Cardiac muscle cell (in vitro differentiated cells and primary cell): ENCODE measurements at regions not wholly inside any gene's neighbourhood (a gene's known extent, or its start where the extent isn't known, plus 50 kb on each side); places are given as distances from the start of the nearest gene placed in this dataset.

Source experiments
- DNase-seq, 2 donors: peaks; one replicate each; pipeline versions ENCODE4 v3.0.0 to v3.0.0-alpha.2; 2010 to 2017; ENCODE audit warnings: low read depth in 1 of 2, low spot score in 1 of 2
- H3K27ac ChIP-seq: fragments of 200-600 bp; sonication (generic); 2 replicates; pipeline ENCODE4 v1.5.1; 2016
- H3K27me3 ChIP-seq: fragments of 200-600 bp; sonication (generic); 2 replicates; pipeline ENCODE4 v1.6.0; 2016; ENCODE audit warnings: control low read depth
- H3K36me3 ChIP-seq: fragments of 200-600 bp; sonication (generic); 2 replicates; pipeline ENCODE4 v1.5.1; 2016; ENCODE audit warnings: control low read depth
- H3K4me1 ChIP-seq: fragments of 200-600 bp; sonication (generic); 2 replicates; pipeline ENCODE4 v1.8.1; 2017; ENCODE audit warnings: low read depth, mild to moderate bottlenecking, mixed run types
- H3K4me3 ChIP-seq: fragments of 200-600 bp; sonication (generic); 2 replicates; pipeline ENCODE4 v1.5.1; 2016; ENCODE audit warnings: mild to moderate bottlenecking
- H3K9me3 ChIP-seq: fragments of 200-600 bp; sonication (generic); 2 replicates; pipeline ENCODE4 v1.5.1; 2017; ENCODE audit warnings: low read depth, mild to moderate bottlenecking, control low read depth
- TF ChIP-seq, protein P1 (sequence below): IDR thresholded peaks from 2 replicates; pipeline ENCODE4 v1.5.1; 2012; ENCODE audit warnings: low read depth, mild to moderate bottlenecking, low read length

DNA sequence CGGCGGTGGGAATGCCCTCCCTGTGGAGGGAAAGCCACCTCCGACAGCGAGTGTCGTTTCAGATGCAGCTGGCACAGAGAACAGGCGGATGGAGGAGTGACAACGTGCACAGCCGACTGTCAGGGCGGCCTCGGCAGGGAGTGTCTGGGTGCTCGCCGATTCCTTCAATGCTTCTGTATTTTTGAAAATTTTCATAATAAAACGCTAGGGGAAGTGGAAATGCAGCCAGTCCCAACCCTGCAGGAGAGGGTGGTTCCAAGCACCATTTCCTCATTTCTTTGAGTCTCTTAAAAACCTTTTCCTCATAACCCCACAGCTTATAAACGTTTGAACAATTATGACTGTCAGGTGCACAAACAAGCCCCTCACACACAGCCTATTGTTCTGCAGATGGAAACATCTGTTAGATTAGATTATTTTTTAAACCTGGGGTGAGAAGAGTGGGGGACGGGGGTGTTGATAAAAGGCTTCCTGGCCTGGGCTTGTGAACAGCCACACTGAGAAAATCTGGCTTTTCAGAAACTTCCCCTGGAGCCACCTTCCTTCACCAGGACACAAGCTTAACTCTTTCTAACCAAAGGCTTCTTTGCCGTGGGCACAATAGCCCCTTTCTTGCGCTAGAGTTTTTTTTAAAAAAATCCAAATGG, 228.9 kb downstream of the ANKRD60 start:
- no peaks in the 10 kb centered on the region for H3K9me3 ChIP-seq
- H3K27me3 ChIP-seq, result peaks cover 29% of the 10 kb centered on the region
- no peaks in the 10 kb centered on the region for H3K36me3 ChIP-seq
- no peak overlapping the region for H3K4me3 ChIP-seq
- no peaks in the 10 kb centered on the region for H3K4me1 ChIP-seq
- DNase-seq, result peak in 1 of 2 donors; percentile 3
- H3K27ac ChIP-seq, result no peak overlapping the region
- TF ChIP-seq, protein P1, sequence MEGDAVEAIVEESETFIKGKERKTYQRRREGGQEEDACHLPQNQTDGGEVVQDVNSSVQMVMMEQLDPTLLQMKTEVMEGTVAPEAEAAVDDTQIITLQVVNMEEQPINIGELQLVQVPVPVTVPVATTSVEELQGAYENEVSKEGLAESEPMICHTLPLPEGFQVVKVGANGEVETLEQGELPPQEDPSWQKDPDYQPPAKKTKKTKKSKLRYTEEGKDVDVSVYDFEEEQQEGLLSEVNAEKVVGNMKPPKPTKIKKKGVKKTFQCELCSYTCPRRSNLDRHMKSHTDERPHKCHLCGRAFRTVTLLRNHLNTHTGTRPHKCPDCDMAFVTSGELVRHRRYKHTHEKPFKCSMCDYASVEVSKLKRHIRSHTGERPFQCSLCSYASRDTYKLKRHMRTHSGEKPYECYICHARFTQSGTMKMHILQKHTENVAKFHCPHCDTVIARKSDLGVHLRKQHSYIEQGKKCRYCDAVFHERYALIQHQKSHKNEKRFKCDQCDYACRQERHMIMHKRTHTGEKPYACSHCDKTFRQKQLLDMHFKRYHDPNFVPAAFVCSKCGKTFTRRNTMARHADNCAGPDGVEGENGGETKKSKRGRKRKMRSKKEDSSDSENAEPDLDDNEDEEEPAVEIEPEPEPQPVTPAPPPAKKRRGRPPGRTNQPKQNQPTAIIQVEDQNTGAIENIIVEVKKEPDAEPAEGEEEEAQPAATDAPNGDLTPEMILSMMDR, result no peak

DNA sequence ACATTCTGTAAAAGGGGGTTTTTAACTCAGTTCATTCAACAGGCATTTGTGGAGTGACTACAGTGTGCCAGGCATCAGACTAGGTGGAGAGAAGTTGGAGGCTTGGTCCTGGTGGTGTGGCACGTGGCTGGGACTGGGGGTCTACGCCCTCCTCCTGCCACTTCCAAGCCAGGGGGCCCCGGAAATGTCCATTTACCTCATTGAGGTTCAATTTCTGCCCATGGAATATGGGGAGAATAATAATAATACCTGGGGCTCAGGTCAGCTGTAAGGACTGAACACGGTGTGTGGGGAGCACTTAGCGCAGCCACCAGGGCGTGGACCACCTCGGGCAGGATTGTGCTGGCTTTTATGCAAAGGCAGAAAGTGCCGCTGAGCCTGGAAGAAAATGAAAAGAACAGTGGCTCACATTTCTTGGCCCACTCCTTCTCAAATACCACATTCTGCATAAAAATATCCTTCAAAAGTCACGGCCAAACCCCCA, 229.4 kb downstream of the ANKRD60 start:
- H3K4me3 ChIP-seq, result no peak overlapping the region
- H3K27ac ChIP-seq, result no peak overlapping the region
- no peaks in the 10 kb centered on the region for H3K9me3 ChIP-seq
- H3K27me3 ChIP-seq, result peaks cover 29% of the 10 kb centered on the region
- TF ChIP-seq, protein P1, result no peak
- H3K4me1 ChIP-seq, result no peaks in the 10 kb centered on the region
- no peak for DNase-seq
- H3K36me3 ChIP-seq, result no peaks in the 10 kb centered on the region

DNA sequence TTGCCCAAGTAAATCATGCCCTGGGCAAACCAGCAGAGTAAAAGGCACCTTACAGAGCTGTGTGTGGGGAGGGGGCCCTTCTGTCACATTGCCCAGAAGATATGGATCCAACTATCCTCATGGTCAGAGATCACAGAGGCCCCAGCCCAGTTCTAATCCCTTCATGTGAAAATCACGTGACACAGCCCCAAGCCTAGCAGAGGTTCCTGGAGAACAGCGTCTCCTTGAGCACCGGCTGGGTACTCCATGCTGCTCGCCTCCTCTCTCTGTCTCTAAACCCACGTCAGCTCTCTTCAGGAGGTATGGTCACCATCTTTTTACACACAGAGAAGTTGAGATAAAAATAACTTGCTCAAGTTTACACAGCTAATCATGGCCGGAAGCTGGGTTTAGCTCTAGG, 230.2 kb downstream of the ANKRD60 start:
- DNase-seq, result no peak
- H3K4me3 ChIP-seq, result no peak overlapping the region
- TF ChIP-seq, protein P1, result no peak
- no peaks in the 10 kb centered on the region for H3K36me3 ChIP-seq
- H3K27ac ChIP-seq, result no peak overlapping the region
- H3K4me1 ChIP-seq, result no peaks in the 10 kb centered on the region
- no peaks in the 10 kb centered on the region for H3K9me3 ChIP-seq
- H3K27me3 ChIP-seq, result peaks cover 29% of the 10 kb centered on the region

DNA sequence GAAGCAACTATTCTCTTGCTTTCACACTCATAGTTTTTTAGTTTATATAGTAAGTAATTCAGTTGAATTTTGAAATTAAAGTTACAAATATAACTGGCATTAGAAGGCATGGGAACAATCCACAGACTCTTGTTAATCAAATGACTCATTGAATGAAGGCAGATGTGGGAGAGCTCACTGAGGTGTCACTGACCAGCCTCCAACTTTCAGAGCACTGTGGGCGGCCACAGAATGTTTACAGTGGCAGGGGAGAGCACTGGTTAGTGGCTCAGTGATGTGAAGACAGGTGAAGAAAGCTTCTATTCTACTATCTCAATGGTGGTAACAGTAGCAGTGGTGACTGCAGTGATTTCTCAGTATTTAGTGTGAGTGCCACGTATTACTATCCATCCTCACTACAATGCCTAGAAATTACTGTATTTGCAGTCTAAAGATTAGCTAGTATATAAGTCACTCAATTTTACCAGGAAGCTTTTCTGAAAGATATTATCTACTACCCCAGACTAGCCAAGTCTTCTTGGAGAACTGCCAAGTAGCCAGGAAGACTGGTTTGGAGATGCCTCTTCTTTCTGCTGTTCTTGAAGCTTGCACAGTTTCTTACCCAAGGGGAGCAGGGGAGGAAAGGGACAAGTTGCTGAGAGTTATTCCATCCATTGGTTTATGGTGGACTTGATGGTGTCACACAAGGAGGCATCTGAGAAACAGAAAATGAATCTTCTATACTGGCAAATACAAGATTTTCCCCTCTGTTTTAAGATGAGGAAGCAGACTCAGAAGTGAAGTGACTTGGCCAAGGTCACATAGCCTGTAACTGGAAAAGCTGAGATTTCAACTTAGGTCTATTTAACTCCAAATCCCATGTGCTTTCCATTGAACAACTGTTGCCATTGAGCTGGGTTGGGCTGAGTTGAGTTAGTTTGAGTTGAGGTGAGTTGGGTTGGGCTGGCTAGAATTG, 231.2 kb downstream of the ANKRD60 start:
- TF ChIP-seq, protein P1, result no peak
- peaks cover 38% of the 10 kb centered on the region for H3K27me3 ChIP-seq
- peak in 1 of 2 donors; percentile 18 for DNase-seq

DNA sequence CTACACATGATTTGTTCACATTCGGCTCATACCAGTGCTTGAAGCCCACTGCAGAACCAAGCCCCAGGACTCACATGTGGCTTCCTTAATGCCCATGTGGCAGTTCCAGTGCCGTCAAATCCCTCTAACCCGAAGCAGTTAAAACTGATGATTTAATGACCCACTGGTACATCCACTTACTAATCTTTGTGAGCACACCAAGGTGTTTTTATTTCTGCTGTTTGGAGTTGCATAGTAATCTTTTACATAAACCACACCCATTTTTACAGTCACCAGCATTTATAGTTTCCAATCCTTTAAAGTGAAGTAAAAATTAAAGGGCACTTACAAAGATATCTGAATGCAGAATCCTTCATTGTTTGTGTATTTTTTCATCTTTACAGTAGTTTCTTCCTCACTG, 232.0 kb downstream of the ANKRD60 start:
- Histone ChIP-seq H3K36me3 (no peaks in the 10 kb centered on the region), H3K27ac (no peak overlapping the region), H3K4me1 (no peaks in the 10 kb centered on the region), H3K27me3 (peaks cover 46% of the 10 kb centered on the region), H3K9me3 (no peaks in the 10 kb centered on the region), H3K4me3 (no peak overlapping the region)
- no peak for DNase-seq
- TF ChIP-seq, protein P1, result no peak

More for the DNA sequence above, 231.2 kb downstream of the ANKRD60 start:
- Histone ChIP-seq H3K36me3 (no peaks in the 10 kb centered on the region), H3K27ac (no peak overlapping the region), H3K4me3 (no peak overlapping the region), H3K4me1 (no peaks in the 10 kb centered on the region), H3K9me3 (no peaks in the 10 kb centered on the region)
